AG04449 (cell line): ENCODE measurements at regions not wholly inside any gene's neighbourhood (a gene's known extent, or its start where the extent isn't known, plus 50 kb on each side); places are given as distances from the start of the nearest gene placed in this dataset.

Source experiments
- CTCF ChIA-PET: fragments of 350-600 bp; formaldehyde crosslinking; extraction: SDS; loops from one replicate; lab custom pipeline; 2021; ENCODE audit warnings: antibody characterized with exemption; lab: Yijun Ruan, JAX
- POLR2A ChIA-PET: fragments of 400-600, 350-600 bp; formaldehyde crosslinking; extraction: SDS; loops from one replicate; lab custom pipeline; 2020; ENCODE audit warnings: antibody characterized with exemption, inconsistent platforms; lab: Yijun Ruan, JAX
- DNase-seq: peaks from one replicate; pipeline ENCODE4 v3.0.0-alpha.2; 2010; ENCODE audit warnings: low read depth, low spot score
- H3K4me3 ChIP-seq: 2 replicates; pipeline ENCODE4 v1.5.1; 2011; ENCODE audit warnings: low read depth, mild to moderate bottlenecking, control low read depth, low read length
- CTCF ChIP-seq: IDR thresholded peaks from one replicate; pipeline ENCODE4 v1.5.1; 2011; ENCODE audit warnings: mild to moderate bottlenecking, moderate library complexity, low read length, control low read depth, inconsistent platforms; ENCODE audit not compliant: insufficient read depth; ENCODE audit errors: missing control alignments

GRCh38 chr18:43620936-43621335, 343.6 kb upstream of the SYT4 start:
- CTCF ChIA-PET: interaction anchor here (0.6 to 2.6 kb wide), 26 partner anchors 10 to 1900 kb away, joined by 3 to 19 read pairs (median 4); no protein-coding TSS in a partner anchor

GRCh38 chr18:43622024-43622423, 344.7 kb upstream of the SYT4 start:
- CTCF ChIA-PET: interaction anchor here (1.0 to 2.6 kb wide), 6 partner anchors 9 to 1763 kb away, joined by 3 to 19 read pairs (median 8); no protein-coding TSS in a partner anchor

More at GRCh38 chr18:43620936-43621335, 343.6 kb upstream of the SYT4 start:
- no peak for DNase-seq
- no peak overlapping the region for H3K4me3 ChIP-seq
- POLR2A ChIA-PET: no interaction called here
- TF ChIP-seq CTCF: peak; percentile 16

GRCh38 chr18:43625582-43625981, 348.3 kb upstream of the SYT4 start:
- POLR2A ChIA-PET: no interaction called here
- no peak overlapping the region for H3K4me3 ChIP-seq
- no peak for TF ChIP-seq CTCF
- no peak for DNase-seq
- CTCF ChIA-PET: no interaction called here

More at GRCh38 chr18:43622024-43622423, 344.7 kb upstream of the SYT4 start:
- no peak for TF ChIP-seq CTCF
- POLR2A ChIA-PET: no interaction called here
- no peak overlapping the region for H3K4me3 ChIP-seq
- no peak for DNase-seq

GRCh38 chr18:43627848-43628530, 350.7 kb upstream of the SYT4 start:
- DNase-seq: no peak
- no peak overlapping the region for H3K4me3 ChIP-seq
- ChIA-PET POLR2A (no interaction called here), CTCF (interaction anchor here (1.1 kb wide), 1 partner anchor 9 kb away, joined by 3 read pairs; no protein-coding TSS in a partner anchor)
- TF ChIP-seq CTCF: no peak

- DNase-seq: no peak
- ChIA-PET POLR2A (no interaction called here), CTCF (interaction anchor here (1.5 kb wide), 1 partner anchor 27 kb away, joined by 4 read pairs; no protein-coding TSS in a partner anchor)
- H3K4me3 ChIP-seq: no peak overlapping the region
- no peak for TF ChIP-seq CTCF
These were observed 357.7 kb upstream of the SYT4 start for GRCh38 chr18:43634994-43635393.

- CTCF ChIA-PET: interaction anchor here (1.2 to 1.9 kb wide), 3 partner anchors 12 to 26 kb away, joined by 3 to 5 read pairs (median 4); no protein-coding TSS in a partner anchor
- POLR2A ChIA-PET: no interaction called here
These were observed 358.1 kb upstream of the SYT4 start for GRCh38 chr18:43635397-43635796.

More at GRCh38 chr18:43635397-43635796, 358.1 kb upstream of the SYT4 start:
- no peak for DNase-seq
- H3K4me3 ChIP-seq: no peak overlapping the region
- no peak for TF ChIP-seq CTCF
